B cell (primary cell): ENCODE measurements at regions not wholly inside any gene's neighbourhood (a gene's known extent, or its start where the extent isn't known, plus 50 kb on each side); places are given as distances from the start of the nearest gene placed in this dataset.

Experiments
- ATAC-seq: fragments of 200-7000 bp; cut with Tn5 transposase; one replicate; pipeline ENCODE4 v1.10.0; 2021; ENCODE audit warnings: low read depth, mild to moderate bottlenecking, moderate number of reproducible peaks, moderate library complexity
- CTCF ChIA-PET: fragments of 350-600 bp; sonication (Branson Sonifier 250); formaldehyde crosslinking; loops from one replicate; lab custom pipeline; 2021; ENCODE audit warnings: antibody characterized with exemption, inconsistent platforms; lab: Charles Lee
- POLR2A ChIA-PET: fragments of 350-600 bp; sonication (Branson Sonifier 250); formaldehyde crosslinking; loops from one replicate; lab custom pipeline; 2021; ENCODE audit warnings: antibody characterized with exemption; lab: Charles Lee
- DNase-seq: peaks from one replicate; pipeline ENCODE4 v3.0.0; 2013
- H2AFZ ChIP-seq: 2 replicates; pipeline ENCODE4 v1.6.1; 2012; ENCODE audit warnings: mild to moderate bottlenecking, low read depth, low read length; ENCODE audit not compliant: insufficient read depth, poor library complexity, severe bottlenecking
- H3K27ac ChIP-seq, 2 donors: 1 replicate in 1 of 2; 2 replicates in 1 of 2; pipeline ENCODE4 v1.5.1; 2012 to 2013; ENCODE audit warnings: low read length in 2 of 2, mild to moderate bottlenecking in 2 of 2, moderate library complexity in 1 of 2
- H3K27me3 ChIP-seq, 4 experiments: fragments of 200-600 bp in 1 of 4; sonication (generic) in 1 of 4; replicated peaks in 1 of 4; 1 replicate in 2 of 4; 2 replicates in 2 of 4; pipeline versions ENCODE4 v1.6.1 to v1.7.0; 2013 to 2016; ENCODE audit warnings: low read length in 3 of 4, mild to moderate bottlenecking in 2 of 4, mixed read lengths in 1 of 4, moderate library complexity in 1 of 4; ENCODE audit not compliant: insufficient read depth in 4 of 4, control insufficient read depth in 3 of 4; ENCODE audit errors: control extremely low read depth in 1 of 4
- H3K36me3 ChIP-seq, 2 experiments: replicated peaks in 1 of 2; 1 replicate in 1 of 2; 2 replicates in 1 of 2; pipeline versions ENCODE4 v1.6.1 to v1.7.1; 2013; ENCODE audit warnings: low read length in 1 of 2; ENCODE audit not compliant: insufficient read depth in 2 of 2, control insufficient read depth in 1 of 2; ENCODE audit errors: control extremely low read depth in 1 of 2, extremely low read depth in 1 of 2
- H3K4me1 ChIP-seq, 2 donors: fragments of 200-600 bp in 1 of 2; sonication (generic) in 1 of 2; 1 replicate in 1 of 2; 2 replicates in 1 of 2; pipeline versions ENCODE4 v1.5.1 to v1.6.1; 2013 to 2017; ENCODE audit warnings: low read length in 2 of 2; ENCODE audit not compliant: control insufficient read depth in 2 of 2, insufficient read depth in 2 of 2
- H3K4me2 ChIP-seq: replicated peaks from 2 replicates; pipeline ENCODE3; 2012; ENCODE audit warnings: mild to moderate bottlenecking, low read depth, low read length; ENCODE audit not compliant: poor library complexity, severe bottlenecking
- H3K4me3 ChIP-seq, 5 experiments: fragments of 200-600 bp in 1 of 5; sonication (generic) in 1 of 5; 1 replicate in 3 of 5; 2 replicates in 2 of 5; pipeline versions ENCODE4 v1.5.1 to v1.7.0; 2011 to 2016; ENCODE audit warnings: low read length in 4 of 5, mild to moderate bottlenecking in 4 of 5, low read depth in 2 of 5, control low read depth in 1 of 5, moderate library complexity in 1 of 5; ENCODE audit not compliant: insufficient read depth in 1 of 5; ENCODE audit errors: control extremely low read depth in 1 of 5, extremely low read depth in 1 of 5
- H3K79me2 ChIP-seq: fragments of 200-600 bp; sonication (generic); one replicate; pipeline ENCODE4 v1.6.0; 2016; ENCODE audit warnings: low read length; ENCODE audit not compliant: control insufficient read depth, insufficient read depth
- H3K9ac ChIP-seq: fragments of 200-600 bp; sonication (generic); 2 replicates; pipeline ENCODE4 v1.6.1; 2017; ENCODE audit warnings: mild to moderate bottlenecking, low read length, moderate library complexity
- H3K9me3 ChIP-seq, 3 donors: one replicate each; pipeline versions ENCODE4 v1.6.1 to v1.7.1; 2013; ENCODE audit warnings: low read length in 2 of 3; ENCODE audit not compliant: control insufficient read depth in 2 of 3, insufficient read depth in 1 of 3; ENCODE audit errors: control extremely low read depth in 1 of 3
- H4K20me1 ChIP-seq: 2 replicates; pipeline ENCODE4 v1.6.0; 2012; ENCODE audit warnings: mild to moderate bottlenecking, low read length; ENCODE audit not compliant: insufficient read depth, control insufficient read depth, poor library complexity, severe bottlenecking
- H3K27ac Mint-ChIP-seq: one replicate; pipeline ENCODE4 v1.8.0; 2021; ENCODE audit warnings: mixed read lengths
- H3K27me3 Mint-ChIP-seq: one replicate; pipeline ENCODE4 v1.8.0; 2021; ENCODE audit warnings: mixed read lengths
- H3K4me1 Mint-ChIP-seq: one replicate; pipeline ENCODE4 v1.8.0; 2021; ENCODE audit warnings: mixed read lengths
- H3K4me3 Mint-ChIP-seq: one replicate; pipeline ENCODE4 v1.8.0; 2021; ENCODE audit warnings: mixed read lengths
- H3K9me3 Mint-ChIP-seq: one replicate; pipeline ENCODE4 v1.8.0; 2022; ENCODE audit warnings: mixed read lengths; ENCODE audit not compliant: insufficient read depth
- CTCF ChIP-seq: fragments of 200-600 bp; IDR thresholded peaks from one replicate; pipeline ENCODE4 v1.8.0; 2022; ENCODE audit warnings: antibody characterized with exemption, mild to moderate bottlenecking
- EZH2 ChIP-seq: IDR thresholded peaks from 2 replicates; pipeline ENCODE4 v1.6.1; 2012; ENCODE audit warnings: borderline replicate concordance, low read depth, mild to moderate bottlenecking, moderate library complexity, low read length; ENCODE audit not compliant: insufficient read depth, poor library complexity, severe bottlenecking
- WGBS: methylation state at CpG from one replicate; pipeline ENCODE4 v1.1.5; 2013; ENCODE audit warnings: missing lambda C conversion rate; ENCODE audit not compliant: insufficient coverage; 5-methylcytosine and 5-hydroxymethylcytosine counted together
- intact Hi-C: fragments of 100-400 bp; cut with micrococcal nuclease; formaldehyde crosslinking; loops from one replicate; pipeline ENCODE4 v1.10.0; 2022

GRCh38 chr5:35420200-35420599 lies 189.9 kb upstream of the PRLR start:
- no peaks in the 10 kb centered on the region for H3K4me1 Mint-ChIP-seq
- Histone ChIP-seq H3K4me3 (no peak overlapping the region), H3K4me1 (no peaks in the 10 kb centered on the region), H4K20me1 (no peaks in the 10 kb centered on the region), H3K4me2 (no peak overlapping the region), H2AFZ (no peak overlapping the region), H3K9ac (no peak overlapping the region), H3K36me3 (no peaks in the 10 kb centered on the region), H3K79me2 (no peaks in the 10 kb centered on the region), H3K27ac (no peak overlapping the region), H3K9me3 (no peaks in the 10 kb centered on the region), H3K27me3 (no peaks in the 10 kb centered on the region)
- ChIA-PET POLR2A (no interaction called here), CTCF (interaction anchor here (0.7 kb wide), 1 partner anchor 35 kb away, joined by 3 read pairs; no protein-coding TSS in a partner anchor)
- H3K27me3 Mint-ChIP-seq = peaks cover 2% of the 10 kb centered on the region
- H3K4me3 Mint-ChIP-seq = no peak overlapping the region
- no peaks in the 10 kb centered on the region for H3K9me3 Mint-ChIP-seq
- H3K27ac Mint-ChIP-seq = no peak overlapping the region
- intact Hi-C loops = no loop called here
- WGBS = no CpG with 5 or more reads among the region's 1 CpG
- ATAC-seq (no peak), DNase-seq (no peak)
- no peak for TF ChIP-seq EZH2

DNA sequence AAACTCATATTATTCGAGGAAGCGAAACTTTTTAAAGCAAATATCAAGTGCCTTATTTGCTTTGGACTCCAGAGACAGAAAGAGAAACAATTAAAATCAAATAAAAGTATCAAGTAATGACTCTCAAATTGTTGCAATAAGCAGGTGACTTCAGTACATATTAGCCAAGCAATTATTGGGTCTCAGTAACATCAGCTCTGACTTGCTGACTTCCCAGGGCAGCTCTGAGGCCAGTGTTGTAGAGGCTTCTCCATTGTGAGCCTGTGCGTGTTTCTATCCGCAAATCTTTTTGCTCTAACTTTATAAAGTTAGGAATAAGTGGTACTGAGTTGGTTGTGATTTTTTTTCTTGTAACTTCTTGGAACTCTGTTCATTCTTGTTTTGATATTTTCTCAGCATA lies 186.8 kb upstream of the PRLR start:
- Histone ChIP-seq H3K27me3 (no peaks in the 10 kb centered on the region), H3K9ac (no peak overlapping the region), H4K20me1 (no peaks in the 10 kb centered on the region), H3K36me3 (no peaks in the 10 kb centered on the region), H3K9me3 (no peaks in the 10 kb centered on the region), H3K4me2 (no peak overlapping the region), H3K4me3 (no peak overlapping the region), H3K79me2 (no peaks in the 10 kb centered on the region), H3K27ac (no peak overlapping the region), H2AFZ (no peak overlapping the region), H3K4me1 (no peaks in the 10 kb centered on the region)
- H3K27ac Mint-ChIP-seq = no peak overlapping the region
- WGBS = no CpG with 5 or more reads among the region's 4 CpGs
- H3K4me3 Mint-ChIP-seq = no peak overlapping the region
- peaks cover 4% of the 10 kb centered on the region for H3K9me3 Mint-ChIP-seq
- H3K4me1 Mint-ChIP-seq = no peaks in the 10 kb centered on the region
- ChIA-PET CTCF (no interaction called here), POLR2A (no interaction called here)
- intact Hi-C loops = no loop called here
- DNase-seq (no peak), ATAC-seq (no peak)
- no peaks in the 10 kb centered on the region for H3K27me3 Mint-ChIP-seq
- TF ChIP-seq EZH2 (no peak), CTCF (no peak)
